ENCODE measurements at regions not wholly inside any gene's neighbourhood (a gene's known extent, or its start where the extent isn't known, plus 50 kb on each side); places are given as distances from the start of the nearest gene placed in this dataset.

GRCh38 chr14:101031186-101031585 is 127.7 kb upstream of the RTL1 start:
- Histone ChIP-seq H3K9me3 (no peaks in the 10 kb centered on the region), H3K27me3 (no peaks in the 10 kb centered on the region), H3K27ac (no peak overlapping the region), H3K4me3 (ENCODE audit: low read depth in 1 of 2, low read length in 1 of 2) (no peak overlapping the region), H3K36me3 (no peaks in the 10 kb centered on the region), H3K4me1 (ENCODE audit: control insufficient read depth in 1 of 2, insufficient read depth in 1 of 2, low read depth in 1 of 2, low read length in 1 of 2) (no peaks in the 10 kb centered on the region)
- no peak for TF ChIP-seq CTCF (IDR thresholded peaks at IDR 0.05)

- no peaks in the 10 kb centered on the region for H3K4me1 ChIP-seq (ENCODE audit: control insufficient read depth in 1 of 2, insufficient read depth in 1 of 2, low read depth in 1 of 2, low read length in 1 of 2)
- H3K27ac ChIP-seq: no peak overlapping the region
- no peak overlapping the region for H3K4me3 ChIP-seq (ENCODE audit: low read depth in 1 of 2, low read length in 1 of 2)
- H3K9me3 ChIP-seq: no peaks in the 10 kb centered on the region
- no peaks in the 10 kb centered on the region for H3K36me3 ChIP-seq
- H3K27me3 ChIP-seq: no peaks in the 10 kb centered on the region
- no peak for TF ChIP-seq CTCF (IDR thresholded peaks at IDR 0.05)
Measured at GRCh38 chr14:101031721-101032120, 128.2 kb upstream of the RTL1 start.

- Histone ChIP-seq H3K27me3 (no peaks in the 10 kb centered on the region), H3K36me3 (no peaks in the 10 kb centered on the region), H3K4me3 (ENCODE audit: low read depth in 1 of 2, low read length in 1 of 2) (no peak overlapping the region), H3K27ac (no peak overlapping the region), H3K4me1 (ENCODE audit: control insufficient read depth in 1 of 2, insufficient read depth in 1 of 2, low read depth in 1 of 2, low read length in 1 of 2) (no peaks in the 10 kb centered on the region), H3K9me3 (no peaks in the 10 kb centered on the region)
- TF ChIP-seq CTCF (IDR thresholded peaks at IDR 0.05): no peak
Measured at GRCh38 chr14:101032433-101032832, 128.9 kb upstream of the RTL1 start.

GRCh38 chr14:101033006-101033405 is 129.5 kb upstream of the RTL1 start:
- Histone ChIP-seq H3K27me3 (no peaks in the 10 kb centered on the region), H3K36me3 (no peaks in the 10 kb centered on the region), H3K27ac (no peak overlapping the region), H3K4me3 (ENCODE audit: low read depth in 1 of 2, low read length in 1 of 2) (no peak overlapping the region), H3K4me1 (ENCODE audit: control insufficient read depth in 1 of 2, insufficient read depth in 1 of 2, low read depth in 1 of 2, low read length in 1 of 2) (no peaks in the 10 kb centered on the region), H3K9me3 (no peaks in the 10 kb centered on the region)
- no peak for TF ChIP-seq CTCF (IDR thresholded peaks at IDR 0.05)

GRCh38 chr14:101033446-101034165 is 130.1 kb upstream of the RTL1 start:
- no peak overlapping the region for H3K27ac ChIP-seq
- no peaks in the 10 kb centered on the region for H3K36me3 ChIP-seq
- H3K27me3 ChIP-seq: no peaks in the 10 kb centered on the region
- H3K9me3 ChIP-seq: no peaks in the 10 kb centered on the region
- no peaks in the 10 kb centered on the region for H3K4me1 ChIP-seq (ENCODE audit: control insufficient read depth in 1 of 2, insufficient read depth in 1 of 2, low read depth in 1 of 2, low read length in 1 of 2)
- TF ChIP-seq CTCF (IDR thresholded peaks at IDR 0.05): no peak
- H3K4me3 ChIP-seq (ENCODE audit: low read depth in 1 of 2, low read length in 1 of 2): no peak overlapping the region
